ENCODE measurements at regions not wholly inside any gene's neighbourhood (a gene's known extent, or its start where the extent isn't known, plus 50 kb on each side); places are given as distances from the start of the nearest gene placed in this dataset.
"Not testable (repeated sequence)": the region's sequence is repeated elsewhere in the genome, so short reads cannot be mapped to it uniquely, and the experiment has no call there.

- TF ChIP-seq, protein P1, sequence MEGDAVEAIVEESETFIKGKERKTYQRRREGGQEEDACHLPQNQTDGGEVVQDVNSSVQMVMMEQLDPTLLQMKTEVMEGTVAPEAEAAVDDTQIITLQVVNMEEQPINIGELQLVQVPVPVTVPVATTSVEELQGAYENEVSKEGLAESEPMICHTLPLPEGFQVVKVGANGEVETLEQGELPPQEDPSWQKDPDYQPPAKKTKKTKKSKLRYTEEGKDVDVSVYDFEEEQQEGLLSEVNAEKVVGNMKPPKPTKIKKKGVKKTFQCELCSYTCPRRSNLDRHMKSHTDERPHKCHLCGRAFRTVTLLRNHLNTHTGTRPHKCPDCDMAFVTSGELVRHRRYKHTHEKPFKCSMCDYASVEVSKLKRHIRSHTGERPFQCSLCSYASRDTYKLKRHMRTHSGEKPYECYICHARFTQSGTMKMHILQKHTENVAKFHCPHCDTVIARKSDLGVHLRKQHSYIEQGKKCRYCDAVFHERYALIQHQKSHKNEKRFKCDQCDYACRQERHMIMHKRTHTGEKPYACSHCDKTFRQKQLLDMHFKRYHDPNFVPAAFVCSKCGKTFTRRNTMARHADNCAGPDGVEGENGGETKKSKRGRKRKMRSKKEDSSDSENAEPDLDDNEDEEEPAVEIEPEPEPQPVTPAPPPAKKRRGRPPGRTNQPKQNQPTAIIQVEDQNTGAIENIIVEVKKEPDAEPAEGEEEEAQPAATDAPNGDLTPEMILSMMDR (IDR thresholded peaks at IDR 0.05; ENCODE audit: low read length): not testable (repeated sequence)
- not testable (repeated sequence) for TF ChIP-seq EZH2 (IDR thresholded peaks at IDR 0.05; ENCODE audit: borderline replicate concordance, low read length)
These were observed 114.7 kb upstream of the ZBTB40 start for GRCh38 chr1:22336696-22337545.

All from OCI-LY1 (cell line).